Left ventricle myocardium inferior (tissue), 1 donor: ENCODE measurements at regions not wholly inside any gene's neighbourhood (a gene's known extent, or its start where the extent isn't known, plus 50 kb on each side); places are given as distances from the start of the nearest gene placed in this dataset.

ENCODE experiments used
- DNase-seq: peaks from one replicate; pipeline ENCODE4 v3.0.0-alpha.2; 2020
- H3K27ac ChIP-seq: fragments of 200-600 bp; replicated peaks from 2 replicates; pipeline ENCODE4 v1.8.0; 2021
- H3K27me3 ChIP-seq: fragments of 200-600 bp; 2 replicates; pipeline ENCODE4 v1.8.0; 2021; ENCODE audit warnings: low read depth
- H3K36me3 ChIP-seq: fragments of 200-600 bp; 2 replicates; pipeline ENCODE4 v1.8.0; 2021
- H3K4me1 ChIP-seq: fragments of 200-600 bp; 2 replicates; pipeline ENCODE4 v1.8.0; 2021
- H3K4me3 ChIP-seq: fragments of 200-600 bp; 2 replicates; pipeline ENCODE4 v1.8.0; 2021; ENCODE audit warnings: mild to moderate bottlenecking, moderate library complexity
- H3K9me3 ChIP-seq: fragments of 200-600 bp; replicated peaks from 2 replicates; pipeline ENCODE4 v1.8.0; 2021
- CTCF ChIP-seq: fragments of 200-600 bp; IDR thresholded peaks from 2 replicates; pipeline ENCODE4 v1.8.0; 2021; ENCODE audit warnings: antibody characterized with exemption, mild to moderate bottlenecking, borderline replicate concordance
- intact Hi-C: fragments of 100-400 bp; cut with micrococcal nuclease; formaldehyde crosslinking; loops from one replicate; pipeline ENCODE4 v1.11.0; 2022
- donor health status: DM: no; HTN: yes; CAD: no; lungs with severe emphysema.

- DNase-seq: no peak
- Histone ChIP-seq H3K36me3 (no peaks in the 10 kb centered on the region), H3K27ac (peak overlapping the region; percentile 100), H3K4me3 (peak overlapping the region; percentile 17), H3K9me3 (peaks cover 3% of the 10 kb centered on the region), H3K4me1 (peaks cover 100% of the 10 kb centered on the region), H3K27me3 (no peaks in the 10 kb centered on the region)
- intact Hi-C loops: no loop called here
- no peak for TF ChIP-seq CTCF
Observed at GRCh38 chr12:124513297-124513867, 54.0 kb downstream of the NCOR2 start.

DNA sequence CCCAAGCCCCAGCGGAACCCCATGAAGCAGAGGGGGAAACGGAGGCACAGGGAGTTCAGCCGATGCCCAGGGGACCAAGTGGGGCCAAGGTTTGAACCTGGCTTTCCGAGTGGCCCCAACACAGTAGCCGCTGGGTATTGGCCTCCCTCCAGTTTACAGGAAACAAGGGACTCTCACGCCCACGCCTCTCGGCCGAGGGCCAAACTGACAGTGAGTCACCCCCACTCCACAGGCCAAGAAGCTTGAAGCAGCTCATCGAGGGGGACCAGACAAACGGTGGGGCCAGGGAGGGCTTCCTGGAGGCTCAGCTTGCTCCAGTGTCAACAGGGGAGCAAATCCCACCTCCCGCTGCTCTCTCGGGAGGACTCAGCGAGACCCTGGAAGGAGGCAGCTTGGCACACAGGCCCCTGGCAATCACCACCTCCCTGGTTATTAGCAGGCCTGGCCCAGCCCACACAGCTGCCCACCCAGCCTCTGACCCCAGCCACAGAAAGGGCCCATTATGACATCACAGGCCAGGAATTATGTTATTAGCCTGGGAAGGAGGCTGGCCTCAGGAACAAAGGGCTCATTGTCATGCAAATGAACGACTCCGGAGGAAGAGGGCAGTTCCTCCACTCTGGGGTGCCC, 54.6 kb downstream of the NCOR2 start:
- peak; percentile 86 for DNase-seq
- Histone ChIP-seq H3K27me3 (no peaks in the 10 kb centered on the region), H3K4me3 (peak overlapping the region; percentile 17), H3K4me1 (peaks cover 100% of the 10 kb centered on the region), H3K27ac (peak overlapping the region; percentile 100), H3K36me3 (no peaks in the 10 kb centered on the region), H3K9me3 (peaks cover 3% of the 10 kb centered on the region)
- intact Hi-C loops: no loop called here
- no peak for TF ChIP-seq CTCF

GRCh38 chr12:124511259-124511985, 56.0 kb downstream of the NCOR2 start:
- Histone ChIP-seq H3K4me1 (peaks cover 100% of the 10 kb centered on the region), H3K4me3 (no peak overlapping the region), H3K36me3 (no peaks in the 10 kb centered on the region), H3K27me3 (no peaks in the 10 kb centered on the region), H3K27ac (peak overlapping the region; percentile 100), H3K9me3 (peaks cover 3% of the 10 kb centered on the region)
- intact Hi-C loops: no loop called here
- no peak for TF ChIP-seq CTCF
- no peak for DNase-seq

DNA sequence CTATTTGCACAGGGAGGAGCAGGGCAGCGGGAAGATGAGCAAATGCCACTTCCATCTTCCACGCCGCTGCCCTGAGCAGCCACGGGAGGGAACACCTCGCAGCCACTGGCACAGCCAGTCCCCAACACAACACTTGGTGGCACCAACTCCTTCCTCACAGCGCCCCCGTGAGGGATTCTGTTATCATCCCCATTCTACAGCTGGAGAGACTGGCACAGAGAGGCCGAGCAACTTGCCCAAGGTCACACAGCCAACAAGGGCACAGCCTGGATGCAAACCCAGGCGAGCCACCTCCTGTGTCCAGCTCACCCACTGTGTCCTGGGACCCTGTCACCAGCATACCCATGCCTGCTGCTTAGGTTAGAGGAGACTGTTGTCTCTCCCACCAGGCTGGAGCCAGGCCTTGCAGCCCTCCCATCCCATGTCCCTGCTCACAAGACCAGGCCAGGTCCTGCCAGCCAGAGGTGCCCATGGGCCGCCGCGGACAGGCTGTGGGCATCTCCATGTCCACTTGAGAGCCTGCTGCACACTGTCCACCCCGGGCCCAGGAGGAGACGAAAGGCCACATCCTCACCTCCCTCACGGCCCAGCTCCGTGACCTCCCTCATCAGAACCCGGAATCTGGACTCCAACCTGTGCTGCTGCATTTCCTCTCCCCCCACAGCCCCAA, 57.0 kb downstream of the NCOR2 start:
- peaks cover 100% of the 10 kb centered on the region for H3K4me1 ChIP-seq

More for the DNA sequence above, 57.0 kb downstream of the NCOR2 start:
- TF ChIP-seq CTCF: no peak
- Histone ChIP-seq H3K4me3 (no peak overlapping the region), H3K9me3 (peaks cover 3% of the 10 kb centered on the region), H3K36me3 (no peaks in the 10 kb centered on the region), H3K27me3 (no peaks in the 10 kb centered on the region), H3K27ac (peak overlapping the region; percentile 100)
- no peak for DNase-seq
- intact Hi-C loops: no loop called here
